ENCODE measurements at regions not wholly inside any gene's neighbourhood (a gene's known extent, or its start where the extent isn't known, plus 50 kb on each side); places are given as distances from the start of the nearest gene placed in this dataset.
"Not testable (repeated sequence)": the region's sequence is repeated elsewhere in the genome, so short reads cannot be mapped to it uniquely, and the experiment has no call there.

DNA sequence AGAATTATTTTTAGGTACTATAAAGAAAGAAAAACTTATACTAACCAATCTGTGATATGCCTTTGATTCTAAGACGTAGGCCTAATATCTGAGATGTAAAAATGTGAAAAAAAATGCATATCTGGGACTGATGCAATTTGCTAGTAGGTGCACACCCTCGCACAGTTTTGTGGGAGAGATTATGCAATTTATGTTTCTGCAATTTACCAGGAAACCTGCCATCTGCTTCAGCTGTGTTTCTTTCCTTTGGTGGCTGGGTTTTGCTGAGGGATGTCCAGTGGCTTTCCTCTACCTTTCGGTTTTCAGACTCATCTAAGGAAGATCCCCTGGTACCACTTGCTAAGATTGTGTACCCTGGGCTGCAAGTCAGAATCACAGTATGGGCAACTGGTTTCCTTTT lies 186.9 kb downstream of the ZFP64 start:
- no peak for DNase-seq

DNA sequence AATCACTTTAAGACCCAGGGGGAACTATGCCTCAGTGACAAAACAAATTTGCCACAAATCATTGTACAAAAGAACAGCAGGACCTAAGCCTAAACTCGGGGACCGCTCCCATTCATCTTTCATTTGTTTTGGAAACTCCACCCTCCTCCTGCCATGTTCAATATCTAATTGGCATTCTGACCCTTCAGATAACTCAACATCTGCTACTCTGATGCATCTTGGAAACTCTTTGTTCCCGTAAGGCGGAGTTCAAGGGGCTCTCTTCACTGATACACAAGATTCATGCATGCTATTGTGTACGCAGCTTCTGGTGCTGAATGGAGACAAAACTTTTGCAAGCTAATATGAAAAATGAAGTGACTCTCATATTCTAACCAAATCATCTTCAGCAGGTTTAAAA lies 187.6 kb downstream of the ZFP64 start:
- DNase-seq: no peak

DNA sequence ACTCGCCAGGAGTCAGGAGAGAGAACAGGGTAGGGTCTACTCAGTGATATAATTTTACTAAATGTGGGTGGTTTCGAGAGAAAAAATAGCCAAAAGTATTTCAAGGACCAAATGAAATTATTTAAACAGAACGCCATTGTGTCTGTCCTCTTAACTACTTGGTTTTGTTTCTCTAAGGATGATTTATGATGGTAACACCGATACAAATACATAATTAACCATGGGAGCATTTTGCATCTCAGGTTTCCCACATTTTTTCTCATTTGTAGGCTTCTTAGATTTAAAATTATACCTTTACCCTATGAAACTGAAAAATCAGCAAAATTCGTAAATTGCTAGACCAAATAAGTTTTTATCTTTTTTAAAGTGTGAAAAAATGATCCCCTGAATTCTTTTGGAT lies 188.2 kb downstream of the ZFP64 start:
- no peak for DNase-seq

DNA sequence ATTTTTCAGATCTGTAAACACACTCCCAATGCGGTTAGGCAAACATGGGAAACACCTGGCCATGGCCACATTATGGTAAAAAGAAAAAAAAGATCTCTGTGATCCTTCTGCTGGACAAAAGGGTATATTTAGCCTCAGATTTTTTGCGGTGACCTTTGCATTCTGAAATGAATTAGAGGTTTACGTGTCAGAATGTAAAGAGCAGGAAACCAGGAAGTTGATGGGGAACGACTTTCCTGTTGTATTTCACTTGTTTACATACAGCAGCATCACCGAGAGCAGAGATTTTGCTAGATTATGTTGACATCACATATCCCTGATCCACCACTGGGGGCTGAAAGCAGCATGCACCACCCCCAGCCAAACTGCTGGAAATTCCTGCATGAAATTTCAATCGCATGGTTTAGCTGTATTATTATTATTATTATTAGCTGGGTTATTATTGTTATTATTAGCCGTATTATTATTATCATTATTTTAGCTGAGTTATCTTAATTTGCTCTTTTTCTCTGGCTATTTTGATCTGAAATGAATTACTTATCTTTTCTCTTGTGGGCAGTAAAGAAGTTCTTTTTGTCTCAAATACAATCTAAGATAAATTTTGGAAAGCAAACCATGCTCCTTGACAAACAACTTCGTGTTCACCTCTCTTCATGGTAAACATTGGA lies 189.4 kb downstream of the ZFP64 start:
- no peak for DNase-seq

DNA sequence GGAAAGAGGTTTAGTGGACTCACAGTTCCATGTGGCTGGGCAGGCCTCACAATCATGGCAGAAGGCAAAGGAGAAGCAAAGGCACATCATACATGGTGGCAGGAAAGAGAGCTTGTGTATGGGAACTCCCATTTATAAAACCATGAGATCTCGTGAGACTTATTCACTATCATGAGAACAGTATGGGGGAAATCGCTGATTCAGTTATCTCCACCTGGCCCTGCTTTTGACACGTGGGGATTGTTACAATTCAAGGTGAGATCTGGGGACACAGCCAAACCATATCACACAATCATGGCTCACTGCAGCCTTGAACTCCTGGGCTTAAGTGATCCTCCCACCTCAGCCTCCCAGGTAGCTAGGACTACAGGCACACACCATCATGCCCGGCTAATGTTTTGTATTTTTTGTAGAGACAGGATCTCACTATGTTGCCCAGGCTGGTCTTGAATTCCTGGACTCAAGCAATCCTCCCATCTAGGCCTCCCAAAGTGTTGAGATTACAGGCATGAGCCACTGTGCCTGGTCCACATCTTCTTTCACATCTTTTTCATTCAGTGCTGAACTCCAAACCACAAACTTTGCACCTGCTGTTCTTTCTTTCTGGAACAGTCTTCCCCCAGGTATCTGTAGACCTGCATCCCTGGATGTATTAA lies 194.2 kb downstream of the ZFP64 start:
- not testable (repeated sequence) for DNase-seq

DNA sequence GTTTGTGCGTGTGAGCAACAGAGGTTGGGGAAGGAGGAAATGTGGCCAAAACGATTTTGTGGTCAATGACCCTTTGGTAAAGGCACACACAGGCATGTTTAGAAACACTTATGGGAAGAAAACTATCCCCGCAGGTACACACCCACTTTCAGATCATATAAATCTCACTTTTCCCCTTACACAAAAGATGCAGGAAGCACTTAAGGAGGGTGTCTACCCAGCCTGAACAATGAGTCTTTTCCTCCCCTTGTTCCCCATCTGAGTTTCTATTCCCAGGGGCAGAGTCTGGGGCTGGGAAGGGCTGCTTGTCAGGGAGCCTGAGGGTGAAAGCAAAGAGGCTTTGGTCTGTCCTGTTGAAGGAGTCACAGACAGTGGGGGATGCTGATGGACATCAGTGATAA lies 193.2 kb upstream of the SALL4 start:
- DNase-seq: no peak

DNA sequence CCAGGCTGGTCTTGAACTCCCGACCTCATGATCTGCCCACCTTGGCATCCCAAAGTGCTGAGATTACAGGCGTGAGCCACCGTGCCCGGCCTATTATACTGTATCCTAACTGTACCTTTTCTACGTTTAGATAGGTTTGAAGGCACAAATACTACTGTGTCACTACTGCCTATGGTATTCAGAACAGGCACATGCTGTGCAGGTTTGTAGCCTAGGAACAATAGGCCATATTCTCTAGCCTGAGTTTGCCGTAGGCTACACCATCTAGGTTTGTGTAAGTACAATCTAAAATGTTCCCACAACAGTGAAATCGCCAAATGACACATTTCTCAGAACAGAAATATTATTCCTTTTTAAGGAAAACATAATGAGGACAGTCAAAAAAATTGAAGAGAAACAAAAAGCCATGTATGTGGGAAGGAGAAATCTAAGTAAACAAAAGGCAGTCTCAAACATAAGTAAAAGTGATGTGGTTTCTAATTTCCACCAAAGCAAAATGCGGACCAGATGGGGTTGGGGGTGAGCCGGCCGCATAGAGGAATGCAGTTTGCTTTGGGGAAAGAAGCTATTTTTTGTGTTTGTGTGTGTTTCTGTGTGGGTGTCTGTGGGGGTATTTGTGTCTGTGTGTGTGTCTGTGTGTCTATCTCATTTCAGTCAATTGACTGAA lies 192.6 kb upstream of the SALL4 start:
- DNase-seq: no peak

DNA sequence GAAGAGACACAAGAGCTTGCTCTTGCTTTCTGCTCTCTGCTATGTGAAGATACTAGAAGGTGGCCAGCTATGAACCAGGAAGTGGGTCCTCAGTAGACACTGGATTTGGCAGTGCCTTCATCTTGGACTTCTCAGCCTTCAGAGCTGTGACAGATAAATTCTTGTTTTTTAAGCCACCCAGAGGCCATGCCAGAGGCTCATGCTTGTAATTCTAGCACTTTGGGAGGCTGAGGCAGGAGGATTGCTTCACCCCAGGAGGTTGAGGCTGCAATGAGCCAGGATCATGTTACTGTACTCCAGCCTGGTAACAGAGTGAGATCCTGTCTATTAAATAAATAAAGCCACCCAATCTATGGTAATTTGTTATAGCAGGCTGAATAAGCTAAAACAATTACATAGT lies 185.5 kb upstream of the SALL4 start:
- no peak for DNase-seq

DNA sequence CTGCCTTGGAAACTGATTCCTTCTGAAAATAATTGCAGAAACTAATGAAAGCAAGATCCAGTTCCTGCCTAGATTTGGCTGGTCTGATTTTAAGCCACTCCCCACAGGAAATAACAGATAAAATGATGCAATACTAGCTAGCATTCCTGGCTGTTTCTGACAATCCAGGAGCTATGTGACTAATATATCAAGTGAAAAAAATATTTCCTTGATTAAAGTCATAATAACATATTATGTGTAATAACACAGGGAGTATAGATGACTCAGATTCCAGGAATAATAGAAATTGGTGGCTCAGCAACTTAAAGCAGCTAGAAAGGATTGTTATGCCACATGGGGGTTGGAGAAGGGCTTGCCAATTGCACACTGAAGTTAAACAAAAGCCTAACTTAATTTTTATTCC lies 182.7 kb upstream of the SALL4 start:
- DNase-seq: no peak

DNA sequence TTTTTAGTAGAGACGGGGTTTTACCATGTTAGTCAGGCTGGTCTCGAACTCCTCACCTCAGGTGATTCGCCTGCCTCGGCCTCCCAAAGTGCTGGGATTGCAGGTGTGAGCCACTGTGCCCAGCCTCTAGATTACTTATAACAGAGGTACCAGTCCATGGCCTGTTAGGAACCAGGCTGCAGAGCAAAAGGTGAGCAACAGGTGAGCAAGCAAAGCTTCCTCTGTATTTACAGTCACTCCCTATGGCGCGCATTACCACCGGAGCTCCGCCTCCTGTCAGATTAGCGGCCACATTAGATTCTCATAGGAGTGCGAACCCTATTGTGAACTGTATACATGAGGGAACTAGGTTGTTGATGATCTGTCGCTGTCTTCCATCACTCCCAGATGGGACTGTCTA lies 178.0 kb upstream of the SALL4 start:
- DNase-seq: no peak

DNA sequence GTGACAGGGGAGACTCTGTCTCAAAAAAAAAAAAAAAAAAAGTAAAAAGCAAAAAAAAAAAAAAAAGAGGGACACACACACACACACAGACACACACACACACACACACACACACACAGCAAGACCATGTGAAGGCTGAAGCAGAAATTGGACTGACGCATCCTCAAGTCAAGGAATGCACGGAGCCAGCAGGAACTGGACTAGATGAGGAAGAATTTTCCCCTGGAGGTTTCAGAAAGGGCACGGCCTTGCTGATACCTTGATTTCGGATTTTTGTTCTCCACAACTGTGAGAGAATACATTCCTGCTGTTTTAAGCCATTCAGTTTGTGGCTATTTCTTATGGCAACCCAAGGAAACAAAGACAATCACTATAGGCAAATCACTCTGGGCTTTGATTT lies 176.9 kb upstream of the SALL4 start:
- no peak for DNase-seq

DNA sequence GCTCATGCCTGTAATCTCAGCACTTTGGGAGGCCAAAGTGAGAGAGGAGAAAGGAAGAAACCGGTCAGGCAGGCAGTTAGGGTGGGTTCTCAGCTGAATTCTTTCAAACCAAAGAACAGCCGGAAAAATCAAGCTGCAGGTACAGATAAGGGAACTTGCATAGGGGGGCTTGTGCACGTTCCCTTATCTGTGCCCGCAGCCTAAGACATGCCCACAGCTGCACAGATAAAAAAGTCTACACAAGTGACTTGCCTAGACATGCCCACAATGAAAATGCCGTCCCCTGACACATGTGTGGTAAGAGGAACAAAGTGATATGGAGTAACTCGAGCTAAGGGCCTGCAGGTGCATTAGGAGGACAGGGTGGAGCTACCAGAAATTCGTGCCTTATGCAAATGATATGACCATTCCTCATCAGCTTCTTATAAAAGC lies 175.8 kb upstream of the SALL4 start:
- DNase-seq: no peak

DNA sequence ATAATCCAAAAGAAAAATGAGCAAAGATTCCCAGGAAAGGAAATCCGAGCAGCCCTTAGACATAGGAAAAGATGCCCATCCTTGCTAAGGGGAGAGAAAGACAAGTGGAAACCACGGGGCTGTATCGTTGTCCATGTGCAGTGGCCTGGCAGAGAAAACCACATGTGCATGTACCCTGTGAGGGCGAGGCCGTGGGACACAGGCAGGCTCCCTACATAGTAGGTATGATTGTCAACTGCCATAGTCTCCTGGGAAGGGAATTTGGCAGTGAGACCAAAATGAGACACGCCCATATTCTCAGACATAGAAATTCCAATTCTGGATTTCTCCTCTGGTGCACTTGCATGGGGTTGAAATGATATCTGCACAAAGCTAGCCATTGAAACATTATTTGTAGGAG lies 169.7 kb upstream of the SALL4 start:
- DNase-seq: no peak

DNA sequence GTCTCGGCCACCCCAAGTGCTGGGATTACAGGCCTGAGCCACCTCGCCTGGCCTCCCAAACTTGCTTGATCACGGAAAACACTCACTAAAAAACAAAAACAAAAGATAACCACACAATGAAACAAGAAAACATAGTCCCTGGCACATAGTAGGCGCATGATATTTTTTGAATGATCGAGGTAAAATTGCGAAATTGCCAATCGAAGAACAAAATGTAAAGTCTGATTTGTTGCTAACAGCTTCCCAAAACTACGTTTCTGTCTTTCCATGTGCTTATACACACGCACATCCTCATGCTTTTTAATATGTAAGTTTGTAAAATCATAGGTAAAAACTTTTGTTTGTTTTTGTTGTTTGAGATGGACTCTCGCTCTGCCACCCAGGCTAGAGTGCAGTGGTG lies 168.5 kb upstream of the SALL4 start:
- no peak for DNase-seq

DNA sequence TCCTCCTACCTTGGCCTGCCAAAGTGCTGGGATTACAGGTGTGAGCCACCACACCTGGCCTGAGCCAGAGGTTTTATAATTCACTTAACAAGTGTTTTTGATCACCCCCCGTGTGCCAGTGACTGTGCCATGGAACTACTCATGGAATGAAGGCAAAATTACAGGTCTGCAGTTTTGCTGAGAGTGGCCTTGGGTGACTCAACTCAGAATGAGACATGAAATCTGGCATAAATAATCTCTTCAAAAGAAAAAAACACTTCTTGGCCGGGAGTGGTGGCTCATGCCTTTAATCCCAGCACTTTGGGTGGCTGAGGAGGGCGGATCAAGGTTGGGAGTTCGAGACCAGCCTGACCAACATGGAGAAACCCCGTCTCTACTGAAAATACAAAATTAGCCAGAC lies 166.9 kb upstream of the SALL4 start:
- DNase-seq: no peak

DNA sequence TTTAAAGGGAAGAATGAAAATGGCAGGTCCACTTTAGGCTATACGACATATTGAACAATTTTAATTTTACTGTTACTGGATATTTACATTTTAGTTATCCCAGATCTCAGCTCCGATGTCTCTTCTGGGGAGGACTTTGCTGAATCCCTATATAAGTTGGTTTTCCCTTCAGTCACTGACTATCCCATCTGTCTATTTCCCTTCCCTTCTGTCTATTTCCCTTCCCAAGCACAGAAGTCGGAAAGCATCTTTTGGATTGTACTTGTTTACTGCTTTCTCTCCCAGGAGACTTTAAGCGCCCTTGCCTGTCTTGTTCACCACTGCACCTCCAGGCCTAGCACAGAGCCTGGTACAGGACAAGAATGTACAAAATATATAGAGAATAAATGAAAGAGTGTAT lies 165.8 kb upstream of the SALL4 start:
- DNase-seq: no peak

DNA sequence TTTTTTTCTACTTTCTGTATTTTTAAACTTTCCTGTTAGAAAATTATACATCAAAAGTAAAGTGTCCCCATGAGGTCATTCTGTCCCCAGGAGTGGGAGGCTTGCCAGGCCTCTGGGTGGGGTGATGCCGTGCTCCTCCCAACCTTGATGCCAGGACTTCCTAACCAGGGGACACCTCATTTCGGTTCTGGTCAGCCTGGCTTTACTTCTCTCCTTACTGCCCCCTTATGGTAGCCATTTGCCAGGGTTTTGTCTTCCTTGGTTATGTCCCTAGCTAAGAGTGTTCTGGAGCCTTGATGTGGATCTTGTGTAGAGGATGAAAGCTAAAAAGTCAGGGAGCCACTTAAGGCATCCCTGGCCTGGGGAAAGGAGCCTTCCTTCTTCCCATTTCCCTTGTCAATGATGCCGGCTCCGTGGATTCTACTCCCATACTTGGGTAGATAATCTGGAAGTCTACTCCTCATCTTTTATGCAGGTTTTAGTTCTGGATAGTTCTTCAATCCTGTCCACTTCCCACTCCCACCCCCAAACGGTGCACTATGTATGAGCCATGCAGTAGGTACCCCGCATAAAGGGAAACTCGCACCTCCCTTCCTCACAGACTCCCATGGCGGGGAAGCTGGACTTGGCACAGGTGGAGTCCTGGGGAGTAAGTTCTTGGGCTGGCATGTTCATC lies 164.1 kb upstream of the SALL4 start:
- no peak for DNase-seq

DNA sequence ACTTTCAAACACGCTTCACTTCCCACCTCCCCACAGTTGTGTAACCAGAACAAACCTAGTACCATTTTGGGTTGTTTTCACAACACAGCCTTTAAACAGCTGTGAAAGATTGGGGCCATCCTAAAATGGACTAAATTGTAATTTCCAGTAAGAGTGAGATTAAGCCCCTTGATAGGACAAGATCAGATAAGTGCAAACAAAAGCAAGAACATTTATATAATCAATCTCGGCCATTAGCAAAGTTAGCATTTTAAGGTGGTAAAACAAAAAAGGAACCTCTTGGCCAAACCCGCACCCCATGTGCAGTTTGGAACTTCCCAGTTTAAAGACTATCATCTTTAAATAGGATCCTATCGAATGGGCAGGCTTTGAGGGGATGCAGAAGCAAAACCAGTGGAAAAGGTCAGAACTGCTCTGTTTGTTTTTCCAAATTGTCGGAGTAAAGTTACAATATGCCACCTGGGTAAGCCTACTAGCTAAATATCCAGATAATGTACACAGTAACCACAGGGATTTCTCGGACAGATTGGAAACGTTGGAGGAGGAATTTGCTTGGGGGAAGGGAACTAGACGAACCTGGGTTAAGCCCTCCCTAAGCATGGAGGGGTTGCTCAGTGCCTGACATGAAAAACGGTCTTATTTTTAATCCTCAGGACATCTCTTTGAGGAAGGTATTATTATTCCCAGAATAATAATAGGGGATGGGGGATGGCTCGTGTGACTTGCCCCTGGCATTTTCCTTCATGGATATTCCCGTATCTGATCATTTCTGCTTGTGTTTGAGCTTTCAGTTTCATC lies 159.8 kb upstream of the SALL4 start:
- DNase-seq: no peak

DNA sequence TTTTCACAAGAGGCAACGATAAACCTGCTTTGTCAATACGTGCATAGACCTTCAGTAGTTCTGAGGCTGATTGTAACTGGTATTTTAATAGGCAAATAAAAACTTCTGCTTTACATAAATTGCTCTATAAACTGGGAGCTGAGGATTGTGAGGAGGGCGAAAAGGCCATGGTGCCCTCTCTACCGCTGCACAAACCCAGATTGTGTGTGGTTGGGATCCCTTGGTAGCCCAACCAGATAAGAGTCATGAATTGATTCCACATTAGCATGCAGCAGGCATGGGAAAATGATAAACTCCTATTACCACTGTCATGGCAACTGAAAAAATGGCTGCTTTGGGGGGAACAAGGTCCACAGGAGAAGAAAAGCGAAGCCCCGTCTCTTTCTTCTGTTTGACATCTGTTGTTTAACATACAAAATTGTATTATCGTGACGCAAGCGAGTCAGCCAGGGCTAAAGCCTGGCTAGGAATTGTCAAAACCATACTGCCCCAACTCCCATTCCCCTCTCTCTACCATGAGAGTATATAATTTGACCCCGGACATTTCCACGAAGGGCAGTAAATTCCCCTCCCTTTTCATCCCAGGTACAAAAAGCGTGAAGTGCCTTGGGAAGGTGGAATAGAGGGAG lies 157.8 kb upstream of the SALL4 start:
- DNase-seq: no peak

DNA sequence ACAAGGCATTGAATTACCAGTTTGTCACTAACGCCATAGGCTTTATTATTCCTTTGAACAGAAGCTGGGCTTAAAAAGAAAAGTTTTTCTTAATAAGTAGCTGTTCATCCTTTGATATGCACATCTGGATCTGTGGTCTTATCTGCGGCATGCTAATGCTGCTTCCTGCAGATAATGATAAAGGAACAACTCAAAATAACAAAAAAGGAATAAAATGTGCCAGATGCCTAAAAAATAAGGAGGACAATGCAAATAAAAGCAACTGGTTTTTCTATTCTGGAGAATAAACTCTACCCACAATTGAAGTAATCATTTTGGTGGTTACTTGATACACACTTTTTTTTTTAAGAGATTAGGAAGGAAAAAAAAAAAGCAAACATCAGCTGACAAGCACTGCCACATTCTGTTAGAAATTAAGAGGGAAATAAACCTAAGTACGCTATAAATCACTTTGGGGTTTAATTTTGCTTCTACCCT lies 156.8 kb upstream of the SALL4 start:
- no peak for DNase-seq

DNA sequence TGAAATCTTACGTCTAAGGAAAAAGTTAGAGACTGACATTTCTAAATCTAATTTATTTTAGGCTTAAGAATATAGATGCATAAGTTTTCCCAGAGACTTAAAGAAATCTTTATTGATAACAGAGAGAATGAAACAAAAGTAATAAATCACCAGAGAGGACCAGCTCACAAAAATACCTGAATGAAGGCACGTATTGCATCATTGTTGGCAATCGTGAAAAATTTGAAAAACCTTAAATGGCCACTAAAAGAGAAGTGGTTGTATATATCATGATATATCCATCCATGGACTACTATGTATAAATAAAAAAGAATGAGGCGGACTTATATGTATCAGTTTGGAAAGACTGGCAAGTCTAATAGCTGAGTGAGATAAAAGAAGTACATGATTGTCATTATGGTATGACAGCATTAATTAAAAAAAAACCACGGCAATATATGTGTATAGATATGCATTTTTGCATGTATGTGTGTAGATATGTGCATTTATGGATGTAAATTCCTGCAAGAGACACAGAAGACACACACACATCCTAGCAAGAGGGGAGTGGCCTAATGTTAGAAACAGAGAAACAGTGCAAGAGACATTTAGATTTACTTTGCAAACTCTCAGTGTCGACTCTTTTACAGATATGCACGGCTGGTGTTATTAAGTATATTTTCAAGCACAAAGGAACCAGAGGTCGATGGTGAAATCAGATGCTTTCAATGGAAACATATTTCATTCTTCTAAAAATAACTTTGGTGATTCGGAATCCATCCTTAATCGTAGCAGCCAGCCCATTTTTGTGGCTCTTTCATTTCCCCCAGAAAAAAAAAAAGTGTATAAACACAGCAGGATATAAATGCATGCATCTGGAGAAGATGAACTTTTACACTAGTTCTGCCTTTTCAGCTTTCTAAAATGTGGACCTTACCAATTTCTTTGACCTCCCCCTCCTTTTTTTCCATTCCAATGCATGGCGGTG lies 156.1 kb upstream of the SALL4 start:
- DNase-seq: no peak
